Activated naive CD4-positive, alpha-beta T cell treated with anti-CD3 and anti-CD28 coated beads, Interleukin-2, amount 50 U/mL, for 72 hours (primary cell): ENCODE measurements at regions not wholly inside any gene's neighbourhood (a gene's known extent, or its start where the extent isn't known, plus 50 kb on each side); places are given as distances from the start of the nearest gene placed in this dataset.
A peak's percentile ranks its signal among the peaks of the same experiment; 100 is the strongest.

Experiments used
- ATAC-seq, 2 donors: fragments of 150-1000 bp; cut with Tn5 transposase; 2 replicates each; pipeline ENCODE4 v1.10.0; 2021; ENCODE audit warnings: mild to moderate bottlenecking in 2 of 2, moderate library complexity in 2 of 2
- DNase-seq, 2 donors: peaks; one replicate each; pipeline ENCODE4 v3.0.0; 2021 to 2022; ENCODE audit warnings: low spot score in 2 of 2
- H3K27ac Mint-ChIP-seq, 2 donors: one replicate each; pipeline ENCODE4 v1.8.0; 2022; ENCODE audit warnings: mild to moderate bottlenecking in 2 of 2, mixed read lengths in 2 of 2
- H3K36me3 Mint-ChIP-seq, 2 donors: one replicate each; pipeline ENCODE4 v1.8.0; 2022; ENCODE audit warnings: mixed read lengths in 2 of 2
- H3K9me3 Mint-ChIP-seq, 2 donors: one replicate each; pipeline ENCODE4 v1.8.0; 2022; ENCODE audit warnings: mixed read lengths in 2 of 2

GRCh38 chr20:63121246-63121645 lies 94.7 kb downstream of the YTHDF1 start:
- Mint-ChIP-seq H3K9me3 (no peaks in the 10 kb centered on the region), H3K27ac (no peak overlapping the region), H3K36me3 (no peaks in the 10 kb centered on the region)
- no peak for ATAC-seq
- no peak for DNase-seq

DNA sequence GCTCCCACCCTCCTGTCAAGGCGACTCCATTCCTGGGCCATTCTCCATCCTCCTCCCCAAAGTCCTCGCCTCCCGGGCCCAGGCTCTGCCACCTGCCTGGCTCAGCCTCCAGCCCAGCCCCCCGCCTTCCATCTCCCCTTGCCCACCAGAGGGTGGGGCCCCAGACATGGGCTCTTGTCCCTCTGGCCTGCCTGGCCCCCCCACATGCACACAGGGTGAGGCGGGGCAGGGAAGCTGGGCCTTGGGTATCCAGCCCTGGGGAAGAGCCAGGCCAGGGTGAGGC lies 95.2 kb downstream of the YTHDF1 start:
- DNase-seq = no peak

DNA sequence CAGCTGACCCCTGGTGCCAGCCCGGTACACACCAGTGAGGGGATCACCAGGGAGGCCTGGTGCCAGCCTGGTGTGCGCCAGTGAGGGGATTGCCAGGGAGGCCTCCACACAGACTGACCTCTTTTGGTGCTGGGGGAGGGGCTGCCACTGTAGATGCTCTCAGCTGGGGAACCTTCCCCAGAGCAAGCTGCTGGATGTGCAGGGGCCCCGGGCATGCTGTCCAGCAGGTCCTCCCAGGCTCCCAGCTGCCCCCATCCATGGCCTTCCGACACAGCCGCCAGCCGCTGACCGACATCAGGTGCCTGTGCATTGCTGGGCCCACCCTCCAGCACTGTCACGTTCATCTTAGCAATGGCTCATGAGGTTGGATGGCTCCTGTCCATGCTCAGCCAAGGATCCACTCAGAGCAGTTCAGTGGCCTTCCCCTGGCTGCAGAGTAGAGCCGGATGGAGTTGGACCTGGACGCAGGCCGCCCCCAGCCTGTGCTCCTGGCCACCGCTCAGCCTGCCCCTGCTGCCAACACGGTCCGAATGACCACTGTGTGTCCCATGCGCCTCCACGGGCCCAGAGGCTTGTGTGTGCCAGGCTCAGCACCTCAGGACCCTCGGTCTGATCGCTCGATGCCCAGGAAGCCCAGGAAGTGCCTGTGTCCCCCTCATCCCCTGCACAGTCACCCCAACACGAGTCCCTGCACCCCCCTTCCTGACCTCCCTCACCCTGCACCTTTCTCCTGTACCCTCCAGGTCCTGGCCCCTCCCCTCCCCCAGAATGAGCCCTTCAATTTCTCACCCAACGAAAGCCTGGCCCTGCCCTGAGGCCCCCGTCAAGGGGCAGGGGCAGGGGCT lies 95.7 kb downstream of the YTHDF1 start:
- ATAC-seq (no peak), DNase-seq (no peak)
- H3K9me3 Mint-ChIP-seq = no peaks in the 10 kb centered on the region
- H3K27ac Mint-ChIP-seq = no peak overlapping the region
- no peaks in the 10 kb centered on the region for H3K36me3 Mint-ChIP-seq

More for the DNA sequence above, 95.2 kb downstream of the YTHDF1 start:
- Mint-ChIP-seq H3K27ac (no peak overlapping the region), H3K36me3 (no peaks in the 10 kb centered on the region), H3K9me3 (no peaks in the 10 kb centered on the region)
- ATAC-seq = no peak

DNA sequence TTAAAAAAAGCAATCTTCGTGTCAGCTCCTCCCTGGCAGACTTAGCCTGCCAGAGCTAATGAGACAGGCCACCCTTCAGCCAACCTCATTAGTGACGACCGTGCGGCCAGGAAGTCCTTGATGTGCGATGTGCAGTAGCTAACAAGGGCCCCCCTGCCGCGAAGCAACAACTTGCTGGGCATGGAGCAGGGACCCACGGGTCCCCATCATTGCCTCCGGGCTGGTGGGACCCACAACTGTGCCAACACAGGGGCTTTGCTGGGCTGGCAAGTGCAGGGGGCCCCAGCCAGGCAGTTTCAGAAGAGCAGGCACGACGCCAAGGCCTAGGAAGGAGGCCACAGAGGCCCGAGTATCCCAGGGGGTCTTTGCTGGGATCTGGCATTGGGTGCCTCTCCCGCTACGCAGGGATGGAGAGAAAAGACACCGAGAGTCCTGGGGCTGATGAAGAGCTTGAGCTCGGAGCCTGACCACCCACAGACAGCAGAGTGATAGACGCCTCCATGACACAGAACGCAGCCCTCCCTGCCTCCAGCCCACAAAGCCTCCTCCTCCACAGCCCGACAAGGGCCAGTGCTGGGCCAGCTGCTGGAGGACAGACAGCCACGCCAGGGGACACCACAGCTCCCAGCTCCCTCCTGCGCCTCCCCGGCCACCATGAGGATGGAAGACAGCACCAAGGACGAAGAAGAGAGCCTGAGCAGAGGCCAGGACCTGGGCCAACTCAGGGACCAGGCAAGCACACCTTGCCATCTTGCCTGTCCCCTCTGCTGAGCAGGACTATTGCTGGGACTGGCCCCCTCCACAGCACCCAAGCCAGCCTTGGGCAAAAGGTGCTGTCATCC lies 96.6 kb downstream of the YTHDF1 start:
- Mint-ChIP-seq H3K9me3 (no peaks in the 10 kb centered on the region), H3K36me3 (no peaks in the 10 kb centered on the region), H3K27ac (no peak overlapping the region)
- DNase-seq (no peak), ATAC-seq (no peak)

- H3K27ac Mint-ChIP-seq = no peak overlapping the region
- no peak for ATAC-seq
- H3K9me3 Mint-ChIP-seq = no peaks in the 10 kb centered on the region
- DNase-seq = no peak
- no peaks in the 10 kb centered on the region for H3K36me3 Mint-ChIP-seq
Observed at GRCh38 chr20:63118303-63119120, 97.4 kb downstream of the YTHDF1 start.

DNA sequence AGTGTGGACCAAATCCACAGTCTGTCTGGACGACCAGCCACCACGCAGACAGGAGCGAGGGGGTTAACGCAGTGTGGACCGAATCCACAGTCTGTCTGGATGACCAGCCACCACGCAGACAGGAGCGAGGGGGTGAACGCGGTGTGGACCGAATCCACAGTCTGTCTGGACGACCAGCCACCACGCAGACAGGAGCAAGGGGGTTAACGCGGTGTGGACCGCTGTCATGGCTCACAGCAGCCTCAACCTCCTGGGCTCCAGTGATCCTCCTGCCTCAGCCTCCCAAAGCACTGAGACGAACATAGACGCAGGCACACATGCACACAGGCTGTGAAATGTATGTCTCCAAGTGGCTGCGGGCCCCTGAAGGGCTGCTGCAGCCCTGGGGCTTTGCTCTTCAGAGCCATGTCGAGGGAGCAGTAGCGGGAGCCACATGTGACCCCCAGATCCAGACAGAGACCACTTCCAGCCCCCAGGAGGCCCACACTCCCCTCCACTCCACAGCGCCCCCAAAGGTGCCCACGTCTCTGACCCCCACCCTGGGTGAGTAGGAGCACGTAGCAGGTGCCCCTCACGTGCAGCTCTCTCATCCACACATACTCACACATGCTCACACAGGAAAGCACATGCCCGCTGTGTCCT lies 98.1 kb downstream of the YTHDF1 start:
- no peaks in the 10 kb centered on the region for H3K36me3 Mint-ChIP-seq
- DNase-seq (no peak), ATAC-seq (no peak)
- no peaks in the 10 kb centered on the region for H3K9me3 Mint-ChIP-seq
- H3K27ac Mint-ChIP-seq = no peak overlapping the region

- no peaks in the 10 kb centered on the region for H3K36me3 Mint-ChIP-seq
- DNase-seq (no peak), ATAC-seq (no peak)
- no peak overlapping the region for H3K27ac Mint-ChIP-seq
- H3K9me3 Mint-ChIP-seq = peaks cover 0 to 3% of the 10 kb centered on the region in 2 donors
Observed at GRCh38 chr20:63117151-63117550, 98.8 kb downstream of the YTHDF1 start.

- peaks cover 4 to 9% of the 10 kb centered on the region in 2 donors for H3K9me3 Mint-ChIP-seq
- DNase-seq (peak in 1 of 2 donors; percentile 23), ATAC-seq (no peak)
- no peak overlapping the region for H3K27ac Mint-ChIP-seq
- peaks cover 0 to 5% of the 10 kb centered on the region in 2 donors for H3K36me3 Mint-ChIP-seq
Observed at GRCh38 chr20:63116412-63117106, 99.4 kb downstream of the YTHDF1 start.

- Mint-ChIP-seq H3K27ac (no peak overlapping the region), H3K36me3 (peaks cover 0 to 5% of the 10 kb centered on the region in 2 donors), H3K9me3 (peaks cover 4 to 10% of the 10 kb centered on the region in 2 donors)
- ATAC-seq (no peak), DNase-seq (no peak)
Observed at GRCh38 chr20:63115651-63116411, 100.1 kb downstream of the YTHDF1 start.

DNA sequence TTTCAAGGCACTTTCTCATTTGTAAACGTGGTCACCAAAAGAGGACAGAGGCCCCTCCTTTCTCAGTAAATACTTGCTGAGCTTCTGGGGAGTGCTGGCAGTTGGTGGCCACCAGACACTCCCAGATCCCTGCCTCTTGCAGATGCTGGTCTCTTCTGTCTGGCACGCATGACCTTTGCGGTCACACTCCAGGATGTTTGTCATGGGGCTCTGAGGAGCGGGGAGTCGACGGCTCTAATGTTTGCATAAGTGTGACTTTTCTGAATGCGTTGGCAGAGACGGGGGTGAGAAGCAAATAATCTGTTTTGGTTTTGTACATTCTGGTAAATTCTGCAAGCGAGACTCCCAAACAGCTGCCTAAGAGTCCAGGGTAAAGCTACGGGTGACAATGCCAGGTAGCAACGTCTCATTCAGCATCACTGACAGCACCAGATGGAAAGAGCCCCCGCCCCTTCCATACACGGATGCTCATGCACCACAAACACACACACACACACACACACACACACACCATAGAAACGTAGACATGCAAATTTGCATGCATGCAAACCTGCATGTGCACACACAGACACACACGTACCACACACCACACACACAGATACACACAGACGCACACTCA lies 101.1 kb downstream of the YTHDF1 start:
- ATAC-seq = no peak
- H3K27ac Mint-ChIP-seq = no peak overlapping the region
- H3K9me3 Mint-ChIP-seq = peaks cover 4 to 10% of the 10 kb centered on the region in 2 donors
- H3K36me3 Mint-ChIP-seq = peaks cover 0 to 5% of the 10 kb centered on the region in 2 donors
- DNase-seq = no peak

DNA sequence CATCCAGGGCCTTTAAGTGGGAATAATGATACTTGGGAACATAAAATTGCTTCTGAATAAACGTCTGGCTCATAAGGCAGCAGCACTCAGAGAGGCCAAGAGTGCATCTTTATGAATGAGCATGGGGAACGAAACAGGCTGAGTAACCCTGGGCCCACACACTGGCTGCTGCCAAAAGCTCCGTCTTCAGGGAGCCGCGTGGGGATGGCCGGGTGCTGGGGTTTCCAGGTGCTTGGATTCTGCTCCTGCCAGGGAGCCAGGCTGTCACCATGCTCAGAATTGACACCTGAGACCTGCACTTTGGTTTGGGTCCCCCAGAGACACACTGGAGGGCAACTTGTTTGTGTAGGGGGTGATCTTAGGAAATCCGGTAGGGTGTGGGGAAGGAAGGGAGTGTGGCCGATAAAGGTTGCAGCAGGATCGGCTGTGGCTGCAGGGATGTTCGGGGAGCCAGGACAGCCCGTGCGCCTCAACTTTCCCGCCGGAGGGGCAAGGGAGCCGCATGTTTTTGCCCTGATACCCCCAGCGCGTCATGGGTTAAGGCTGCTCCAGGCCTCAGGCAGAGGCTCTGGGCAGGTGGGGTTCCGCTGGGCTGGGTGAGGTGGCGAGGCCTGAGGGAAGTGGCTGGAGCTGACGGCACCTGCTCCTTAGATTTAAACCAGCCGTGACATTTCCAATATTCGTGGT lies 101.8 kb downstream of the YTHDF1 start:
- DNase-seq (no peak), ATAC-seq (no peak)
- Mint-ChIP-seq H3K9me3 (peaks cover 4 to 10% of the 10 kb centered on the region in 2 donors), H3K36me3 (peaks cover 0 to 5% of the 10 kb centered on the region in 2 donors), H3K27ac (no peak overlapping the region)

DNA sequence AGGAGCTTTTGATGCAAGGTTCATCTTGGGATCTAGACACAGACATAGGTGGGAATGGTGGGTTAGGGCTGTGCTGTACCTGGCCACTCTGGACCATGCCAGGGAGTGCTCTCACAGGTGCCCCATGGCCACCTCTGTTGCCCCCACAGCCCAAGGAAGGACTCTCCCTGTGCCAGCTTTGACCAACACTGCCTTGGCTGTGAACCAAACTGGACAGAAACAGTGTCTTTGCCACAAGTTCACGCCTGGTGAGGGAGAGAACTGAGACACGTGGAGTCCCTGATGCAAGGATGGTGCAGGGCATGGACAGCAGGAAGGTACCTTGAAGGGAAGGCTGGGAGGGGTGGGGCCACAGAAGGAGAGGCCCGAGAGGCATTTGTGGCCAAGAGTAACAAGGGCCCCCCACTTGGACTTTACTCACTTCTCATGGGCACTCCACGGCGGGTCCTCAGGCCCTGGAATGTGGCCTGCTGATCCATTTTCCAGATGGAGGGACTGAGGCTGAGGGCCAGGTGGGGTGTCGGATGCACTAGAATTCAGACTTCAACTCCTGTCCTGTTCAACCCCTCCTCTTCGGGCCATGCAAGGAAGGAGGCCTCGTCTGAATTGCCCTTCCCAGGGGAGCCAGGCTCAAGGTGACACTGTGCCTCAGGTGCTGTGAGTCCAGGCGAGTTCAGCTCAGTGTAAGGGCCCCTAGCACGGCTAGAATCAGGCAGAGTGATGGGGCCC lies 103.3 kb downstream of the YTHDF1 start:
- ATAC-seq = no peak
- DNase-seq = no peak
- Mint-ChIP-seq H3K27ac (no peak overlapping the region), H3K9me3 (peaks cover 4 to 10% of the 10 kb centered on the region in 2 donors), H3K36me3 (peaks cover 0 to 5% of the 10 kb centered on the region in 2 donors)

DNA sequence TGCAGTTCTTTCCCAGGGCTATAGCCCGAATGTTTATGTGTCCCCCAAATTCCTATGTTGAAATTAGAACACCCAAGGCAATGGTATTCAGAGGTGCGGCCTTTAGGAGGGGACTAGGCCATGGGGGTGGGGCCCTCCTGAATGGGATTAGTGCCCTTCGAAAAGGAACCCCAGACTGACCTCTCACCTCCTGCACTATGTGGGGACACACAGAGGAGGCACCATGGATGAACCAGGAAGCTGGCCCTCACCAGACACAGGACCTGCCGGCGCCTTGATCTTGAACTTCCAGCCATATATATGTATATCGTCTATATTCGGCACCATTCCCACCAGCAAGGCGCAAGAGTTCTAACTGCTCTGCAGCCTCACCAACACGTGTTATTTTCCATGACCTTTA lies 101.5 kb upstream of the BHLHE23 start:
- peaks cover 0 to 5% of the 10 kb centered on the region in 2 donors for H3K36me3 Mint-ChIP-seq
- H3K9me3 Mint-ChIP-seq = peaks cover 4 to 16% of the 10 kb centered on the region in 2 donors
- H3K27ac Mint-ChIP-seq = no peak overlapping the region
- ATAC-seq (no peak), DNase-seq (no peak)
